GM12878 (cell line): ENCODE measurements at regions not wholly inside any gene's neighbourhood (a gene's known extent, or its start where the extent isn't known, plus 50 kb on each side); places are given as distances from the start of the nearest gene placed in this dataset.

Source experiments
- ATAC-seq: fragments of 200-7000 bp; cut with Tn5 transposase; 3 replicates; pipeline ENCODE4 v1.9.1; 2020; ENCODE audit warnings: mild to moderate bottlenecking, moderate library complexity
- BruUV-seq: library from RNA; stranded (reverse); fragments of 400-500 nt; replicated peaks from 2 replicates; lab custom pipeline; 2021; lab: Mats Ljungman, UMichigan
- CTCF ChIA-PET: fragments of 300-600 bp; sonication (Branson Sonifier 250); formaldehyde crosslinking; extraction: SDS; loops from one replicate; lab custom pipeline; 2021; ENCODE audit warnings: inconsistent platforms; lab: Yijun Ruan, JAX
- POLR2A ChIA-PET: fragments of 350-600 bp; formaldehyde crosslinking; extraction: SDS; loops from one replicate; lab custom pipeline; 2021; ENCODE audit warnings: inconsistent platforms; lab: Charles Lee
- RAD21 ChIA-PET: fragments of 300-600 bp; sonication (Branson Sonifier 250); formaldehyde crosslinking; loops from one replicate; lab custom pipeline; 2023; ENCODE audit warnings: antibody characterized with exemption; ENCODE audit not compliant: unreplicated experiment; lab: Charles Lee
- SMC1A ChIA-PET: fragments of 300-600 bp; sonication (Branson Sonifier 250); formaldehyde crosslinking; loops from one replicate; lab custom pipeline; 2023; ENCODE audit not compliant: unreplicated experiment, uncharacterized antibody; lab: Charles Lee
- DNase-seq: peaks from one replicate; pipeline ENCODE4 v3.0.0-alpha.2; 2011; ENCODE audit warnings: low read depth, low spot score
- FAIRE-seq: peaks from 3 replicates; lab custom pipeline; 2011; peaks lifted over from hg19 to GRCh38; lab: Jason Lieb, UNC
- H2AFZ ChIP-seq: 2 replicates; pipeline ENCODE4 v1.6.0; 2011; ENCODE audit warnings: low read depth, low read length, control low read depth; ENCODE audit not compliant: control insufficient read depth
- H3K27ac ChIP-seq: 2 replicates; pipeline ENCODE4 v1.5.1; 2011; ENCODE audit warnings: control low read depth; ENCODE audit not compliant: control insufficient read depth, insufficient read depth
- H3K27me3 ChIP-seq, 2 experiments: replicated peaks in 1 of 2; 2 replicates each; pipeline versions ENCODE4 v1.6.0 to v1.6.1; 2011; ENCODE audit warnings: low read length in 1 of 2; ENCODE audit not compliant: control insufficient read depth in 2 of 2, insufficient read depth in 2 of 2
- H3K36me3 ChIP-seq, 2 experiments: 2 replicates each; pipeline ENCODE4 v1.5.1; 2011; ENCODE audit warnings: low read length in 1 of 2; ENCODE audit not compliant: control insufficient read depth in 2 of 2, insufficient read depth in 2 of 2
- H3K4me1 ChIP-seq: 2 replicates; pipeline ENCODE4 v1.6.1; 2011; ENCODE audit warnings: mild to moderate bottlenecking, low read length, moderate library complexity, mixed read lengths; ENCODE audit not compliant: control insufficient read depth, insufficient read depth
- H3K4me2 ChIP-seq: 2 replicates; pipeline ENCODE4 v1.6.0; 2011; ENCODE audit warnings: control low read depth; ENCODE audit not compliant: control insufficient read depth, insufficient read depth
- H3K4me3 ChIP-seq: fragments of 200-600 bp; sonication (generic); 2 replicates; pipeline ENCODE4 v1.5.1; 2016
- H3K79me2 ChIP-seq: 2 replicates; pipeline ENCODE4 v1.6.0; 2011; ENCODE audit warnings: low read length; ENCODE audit not compliant: control insufficient read depth, insufficient read depth
- H3K9ac ChIP-seq: 2 replicates; pipeline ENCODE4 v1.8.0; 2011; ENCODE audit warnings: low read length, control low read depth, mixed read lengths; ENCODE audit not compliant: control insufficient read depth, insufficient read depth
- H3K9me3 ChIP-seq: replicated peaks from 3 replicates; pipeline ENCODE4 v1.5.1; 2011; ENCODE audit warnings: mild to moderate bottlenecking, low read length; ENCODE audit not compliant: control insufficient read depth, insufficient read depth
- H4K20me1 ChIP-seq: 2 replicates; pipeline ENCODE4 v1.6.0; 2011; ENCODE audit not compliant: control insufficient read depth, insufficient read depth
- CREM ChIP-seq: IDR thresholded peaks from 2 replicates; pipeline ENCODE4 v1.6.1; 2014; ENCODE audit warnings: antibody characterized with exemption, low read depth
- E2F8 ChIP-seq: fragments of 450-650 bp; IDR thresholded peaks from 2 replicates; pipeline ENCODE4 v1.6.1; 2018; ENCODE audit warnings: mild to moderate bottlenecking, low read depth, moderate library complexity; ENCODE audit not compliant: partially characterized antibody
- GABPA ChIP-seq: IDR thresholded peaks from 2 replicates; pipeline ENCODE4 v1.6.1; 2014; ENCODE audit warnings: antibody characterized with exemption, low read depth, mild to moderate bottlenecking, inconsistent platforms
- IKZF1 ChIP-seq: fragments of 450-650 bp; conservative IDR thresholded peaks from 2 replicates; pipeline ENCODE4 v1.6.1; 2017; ENCODE audit warnings: antibody characterized with exemption, mild to moderate bottlenecking
- IKZF2 ChIP-seq, 2 experiments: fragments of 450-650 bp; IDR thresholded peaks; 2 replicates each; pipeline ENCODE4 v1.6.1; 2017; ENCODE audit warnings: mild to moderate bottlenecking in 2 of 2, moderate library complexity in 2 of 2
- MAX ChIP-seq: IDR thresholded peaks from 2 replicates; pipeline ENCODE4 v1.6.1; 2012; ENCODE audit warnings: low read depth, low read length, improper control_type of control experiment
- MTA3 ChIP-seq: IDR thresholded peaks from 2 replicates; pipeline ENCODE4 v1.6.1; 2012; ENCODE audit warnings: low read length, inconsistent platforms, borderline replicate concordance
- NFXL1 ChIP-seq: fragments of 450-650 bp; IDR thresholded peaks from 2 replicates; pipeline ENCODE4 v1.6.1; 2017; ENCODE audit warnings: antibody characterized with exemption, mild to moderate bottlenecking, borderline replicate concordance
- NFYB ChIP-seq: IDR thresholded peaks from 2 replicates; pipeline ENCODE4 v1.6.1; 2011; ENCODE audit warnings: low read depth, mild to moderate bottlenecking, low read length, improper control_type of control experiment, moderate library complexity; ENCODE audit not compliant: insufficient read depth
- PRDM15 ChIP-seq: fragments of 450-650 bp; formaldehyde crosslinking; IDR thresholded peaks from 2 replicates; pipeline ENCODE4 v1.4.0; 2020; ENCODE audit warnings: mild to moderate bottlenecking, moderate library complexity
- RCOR1 ChIP-seq: conservative IDR thresholded peaks from 2 replicates; pipeline ENCODE4 v1.6.1; 2012; ENCODE audit warnings: low read depth, low read length, improper control_type of control experiment
- SMAD1 ChIP-seq: fragments of 450-650 bp; IDR thresholded peaks from 2 replicates; pipeline ENCODE4 v1.6.1; 2018; ENCODE audit warnings: mild to moderate bottlenecking, low read depth; ENCODE audit not compliant: partially characterized antibody
- TBL1XR1 ChIP-seq: IDR thresholded peaks from 2 replicates; pipeline ENCODE4 v1.6.1; 2012; ENCODE audit warnings: low read depth, low read length, improper control_type of control experiment
- ZBTB4 ChIP-seq: fragments of 450-650 bp; formaldehyde crosslinking; IDR thresholded peaks from 2 replicates; pipeline ENCODE4 v1.4.0; 2022; ENCODE audit warnings: mild to moderate bottlenecking, moderate library complexity
- WGBS: methylation state at CpG from one replicate; pipeline ENCODE4 v1.1.6; 2016; ENCODE audit warnings: low lambda C conversion rate; ENCODE audit not compliant: insufficient replicate concordance, insufficient coverage; ENCODE audit errors: missing lambda C conversion rate; 5-methylcytosine and 5-hydroxymethylcytosine counted together
- in situ Hi-C: fragments of 300-500 bp; cut with MboI; formaldehyde crosslinking; loops from 9 replicates; pipeline ENCODE4 v1.14.3; 2018; ENCODE audit warnings: mixed read lengths
- intact Hi-C: fragments of 100-400 bp; cut with micrococcal nuclease; formaldehyde crosslinking; loops from one replicate; pipeline ENCODE4 v1.14.2; 2022; ENCODE audit not compliant: unreplicated experiment

- no peak for TF ChIP-seq SMAD1
- no peak for TF ChIP-seq IKZF1
- no peak for TF ChIP-seq E2F8
- no peak for TF ChIP-seq IKZF2 (IDR thresholded peaks at IDR 0.05)
- TF ChIP-seq MTA3, result no peak
- no peak for TF ChIP-seq RCOR1
- TF ChIP-seq CREM, result no peak
- TF ChIP-seq ZBTB4, result no peak
- TF ChIP-seq, all 136 proteins: peak for 0
Observed at GRCh38 chr13:107361666-107362065, 793.7 kb upstream of the ARGLU1 start (continued).

- no peaks in the 10 kb centered on the region for H3K27me3 ChIP-seq
- CTCF ChIA-PET, result no interaction called here
- H3K4me1 ChIP-seq, result no peaks in the 10 kb centered on the region
- TF ChIP-seq NFYB, result no peak
- no peak for TF ChIP-seq NFXL1
- no peak for TF ChIP-seq PRDM15 (CRISPR knock-in tag)
- TF ChIP-seq GABPA, result no peak
- TF ChIP-seq MAX, result no peak
- TF ChIP-seq TBL1XR1, result no peak
Observed at GRCh38 chr13:107360010-107360409, 792.1 kb upstream of the ARGLU1 start.

More at GRCh38 chr13:107360010-107360409, 792.1 kb upstream of the ARGLU1 start:
- no peak overlapping the region for H3K4me3 ChIP-seq
- FAIRE-seq (no peak), ATAC-seq (no peak), DNase-seq (no peak)
- no TSS peak for BruUV-seq
- SMC1A ChIA-PET, result no interaction called here
- H3K4me2 ChIP-seq, result no peak overlapping the region
- in situ Hi-C loops (no loop called here), intact Hi-C loops (no loop called here)
- H2AFZ ChIP-seq, result no peak overlapping the region
- 14% methylated on average over 1 of the region's 1 CpG for WGBS
- RAD21 ChIA-PET, result no interaction called here
- POLR2A ChIA-PET, result no interaction called here
- H4K20me1 ChIP-seq, result no peaks in the 10 kb centered on the region
- H3K79me2 ChIP-seq, result no peaks in the 10 kb centered on the region
- no peak overlapping the region for H3K9ac ChIP-seq
- H3K27ac ChIP-seq, result no peak overlapping the region
- no peaks in the 10 kb centered on the region for H3K36me3 ChIP-seq
- no peaks in the 10 kb centered on the region for H3K9me3 ChIP-seq
